ENCODE measurements at regions not wholly inside any gene's neighbourhood (a gene's known extent, or its start where the extent isn't known, plus 50 kb on each side); places are given as distances from the start of the nearest gene placed in this dataset.

DNA sequence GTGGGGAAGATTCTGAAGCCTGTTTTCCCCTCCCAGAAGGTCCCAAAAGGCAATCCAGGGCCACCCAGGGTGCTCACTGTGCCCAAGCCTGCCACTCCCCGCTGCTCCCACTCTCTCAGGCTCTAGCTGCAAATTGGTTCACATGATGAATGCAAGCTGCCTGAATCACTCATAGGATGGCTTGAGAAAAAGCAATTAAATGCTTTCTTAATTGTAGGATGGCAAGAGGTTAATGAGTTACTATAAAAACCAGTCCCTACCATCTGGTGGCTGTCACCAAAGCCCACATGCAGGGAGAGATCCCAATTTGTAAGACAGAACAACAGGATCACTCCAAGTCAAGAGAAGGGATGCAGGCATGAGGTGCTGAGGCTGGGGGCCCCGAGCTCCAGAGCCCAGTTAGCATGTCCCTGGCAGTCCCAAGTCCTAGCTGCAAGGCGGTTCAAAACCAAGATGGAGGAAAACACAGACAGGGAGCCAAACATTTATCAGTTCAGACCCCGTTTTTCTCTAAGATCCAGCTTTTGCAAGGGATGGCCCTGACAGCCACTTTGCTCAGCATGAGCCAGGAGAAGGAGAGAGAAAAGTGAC, 207.1 kb downstream of the UACA start:
- no peak for DNase-seq (ENCODE audit: low read depth)

DNA sequence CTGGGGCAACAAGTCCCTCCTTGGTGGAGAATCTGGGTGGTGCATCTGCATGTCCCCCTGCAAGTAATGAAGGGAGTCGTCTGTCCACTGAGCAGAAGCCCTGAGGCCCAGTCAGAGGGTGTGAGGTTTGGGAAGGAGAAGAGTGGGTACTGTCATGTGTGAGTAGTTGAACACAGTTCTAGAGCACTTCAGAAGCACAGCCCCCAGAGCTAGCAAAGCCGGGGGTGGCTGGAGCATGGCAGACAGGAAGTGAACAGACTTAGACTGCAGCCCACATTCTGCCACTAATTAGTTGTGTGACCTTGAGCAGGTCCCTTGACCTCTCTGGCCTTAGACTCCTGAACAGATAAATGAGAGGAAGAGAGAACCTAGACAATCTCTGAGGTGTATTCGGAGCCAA, 207.6 kb downstream of the UACA start:
- DNase-seq (ENCODE audit: low read depth) = no peak

DNA sequence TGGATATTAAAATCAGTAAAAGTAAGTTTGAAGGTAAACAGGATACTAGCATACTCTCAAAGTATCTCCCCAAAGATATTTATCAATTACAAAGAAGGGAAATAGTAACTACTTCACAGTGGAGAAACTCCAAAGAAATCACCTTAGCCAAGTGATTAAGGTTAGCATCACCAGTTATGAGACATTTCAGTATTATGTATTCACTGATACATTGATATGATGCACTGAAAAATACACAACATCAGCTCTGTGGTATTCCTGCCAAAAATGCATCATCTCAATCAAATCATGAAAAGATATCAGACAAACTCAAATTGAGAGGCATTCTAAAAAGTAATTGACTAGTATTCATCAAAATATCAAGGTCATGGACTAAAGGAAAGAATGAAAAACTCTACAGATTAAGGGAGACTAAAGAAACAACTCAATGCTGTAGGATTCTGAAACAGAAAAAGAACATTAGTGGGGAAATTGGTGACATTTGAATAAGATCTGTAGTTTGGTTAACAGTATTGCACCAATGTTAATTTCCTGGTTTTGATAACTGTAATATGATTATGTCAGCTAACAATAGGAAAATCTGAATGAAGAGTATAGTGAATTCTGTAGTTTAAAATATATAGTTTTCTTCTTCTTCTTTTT, 215.4 kb downstream of the UACA start:
- no peak for DNase-seq (ENCODE audit: low read depth)

DNA sequence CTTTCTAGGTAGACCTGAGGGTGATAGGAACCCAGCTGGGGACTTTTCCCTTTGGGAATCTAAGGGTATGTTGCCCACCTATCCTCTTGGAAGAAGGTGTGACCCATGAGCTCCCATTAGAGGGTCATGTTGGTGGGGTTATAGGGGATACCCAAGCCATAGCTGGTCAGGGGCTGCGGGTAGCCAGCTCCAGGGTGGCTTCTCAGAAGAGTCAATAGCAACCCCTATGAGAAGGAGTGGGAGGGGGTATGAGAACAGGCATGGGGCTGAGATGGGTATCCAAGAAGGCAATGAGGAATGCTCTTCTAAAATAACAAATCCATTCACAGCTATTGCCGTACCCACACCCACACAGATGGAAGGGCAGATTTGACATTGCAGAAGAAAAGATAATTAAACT, 217.8 kb downstream of the UACA start:
- DNase-seq (ENCODE audit: low read depth) = no peak

DNA sequence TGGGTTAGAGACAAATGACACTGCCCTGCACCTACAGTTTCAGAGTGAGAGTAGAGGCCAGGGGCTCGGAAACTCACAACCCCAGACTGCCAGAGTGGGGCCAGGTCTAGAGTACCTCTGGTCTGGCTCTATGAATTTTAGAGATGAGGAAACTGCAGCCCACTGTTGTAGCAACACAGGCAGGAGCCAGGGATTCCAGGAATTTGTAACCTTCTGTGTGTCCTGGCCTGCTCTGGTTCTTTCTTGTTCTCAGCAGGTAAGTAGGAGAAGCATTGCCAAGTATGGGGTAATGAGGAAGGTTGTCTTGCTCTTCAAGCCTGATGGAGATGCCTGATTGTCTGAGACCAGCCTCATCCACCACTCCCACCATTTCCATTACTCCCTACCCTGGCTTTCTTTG, 221.8 kb downstream of the UACA start:
- no peak for DNase-seq (ENCODE audit: low read depth)

DNA sequence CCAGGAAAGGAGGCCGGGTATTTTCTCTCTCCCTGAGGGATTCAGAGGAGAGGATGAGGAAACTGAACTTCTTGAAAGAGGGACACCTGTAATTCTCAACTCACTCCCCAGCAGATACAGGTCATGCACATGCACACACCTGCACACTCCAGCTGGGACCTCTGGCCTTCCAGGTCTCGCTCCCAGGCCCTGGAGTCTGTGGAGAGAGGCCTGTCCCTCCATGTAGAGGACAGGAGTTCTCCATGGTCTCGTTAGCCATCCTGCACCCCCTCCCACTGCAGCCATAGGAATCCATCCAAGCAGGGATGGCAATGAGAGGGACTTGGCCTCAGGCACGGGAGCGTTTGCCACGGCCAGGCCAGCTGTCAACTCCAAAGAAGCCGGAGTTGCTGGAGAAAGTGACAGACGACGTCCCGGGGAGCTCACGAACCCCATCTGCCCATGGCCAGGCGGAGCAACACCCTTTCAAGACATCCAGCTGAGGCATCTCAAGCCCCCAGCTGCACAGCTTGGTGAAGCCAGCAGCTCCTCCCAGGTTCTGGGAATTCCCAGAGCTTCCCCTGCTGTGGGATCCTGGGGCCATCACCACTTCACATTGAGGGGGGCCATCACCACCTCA, 223.3 kb downstream of the UACA start:
- DNase-seq (ENCODE audit: low read depth) = no peak

DNA sequence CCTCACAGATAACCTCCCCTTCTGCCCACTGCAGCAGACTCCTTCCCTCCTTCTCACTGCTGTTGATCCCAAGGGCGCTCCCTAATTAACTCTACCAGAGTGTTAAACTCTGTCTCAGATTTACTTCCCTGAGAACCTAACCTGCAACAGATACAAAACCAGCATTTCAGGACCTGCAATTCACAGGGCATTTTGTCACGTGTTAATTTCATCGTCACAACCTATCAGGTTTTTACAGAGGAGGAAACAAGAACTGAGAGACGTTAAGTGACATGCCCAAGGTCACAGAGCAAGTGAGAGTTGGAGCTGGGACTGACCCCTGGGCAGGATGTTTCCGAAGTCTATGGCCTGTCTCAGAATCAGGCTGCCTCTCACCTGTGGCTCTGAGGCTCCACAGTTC, 223.9 kb downstream of the UACA start:
- no peak for DNase-seq (ENCODE audit: low read depth)

DNA sequence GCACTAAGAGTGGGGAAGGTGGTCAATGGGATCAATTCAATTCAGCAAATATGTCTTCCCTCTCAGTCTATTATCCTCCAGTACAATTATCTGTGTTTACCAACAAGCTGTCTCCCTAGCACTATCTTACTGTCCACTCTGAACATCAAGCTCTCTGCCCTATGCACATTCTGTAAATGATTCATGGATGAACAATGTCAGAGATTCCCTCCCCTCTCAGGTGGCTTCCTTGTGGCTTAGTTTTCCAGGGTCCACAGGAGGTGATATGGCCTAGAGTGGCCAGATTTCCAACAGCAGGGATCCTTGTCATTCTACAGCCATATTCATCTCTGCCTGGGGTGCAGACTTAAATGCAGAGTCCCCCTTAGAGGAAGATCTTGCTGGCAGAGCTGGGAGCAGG, 225.1 kb downstream of the UACA start:
- no peak for DNase-seq (ENCODE audit: low read depth)

DNA sequence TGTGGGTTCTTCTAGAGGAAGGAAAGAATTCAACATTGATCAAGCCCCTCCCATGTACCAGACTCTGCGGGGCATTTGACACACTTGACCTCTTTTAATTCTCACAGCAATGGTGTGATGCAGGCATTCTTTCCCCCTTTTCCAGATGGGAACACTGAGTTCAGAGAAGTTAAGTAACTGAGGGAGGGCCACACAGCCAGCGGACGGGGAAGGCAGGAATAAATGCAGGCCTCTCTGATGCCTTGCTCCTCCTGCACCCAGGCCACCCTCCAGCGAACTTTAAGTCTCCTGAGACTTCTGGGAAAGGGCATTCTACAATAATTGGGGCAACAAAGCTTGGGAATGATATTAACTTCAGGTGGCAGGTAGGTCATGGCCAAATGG, 227.4 kb downstream of the UACA start:
- no peak for DNase-seq (ENCODE audit: low read depth)

DNA sequence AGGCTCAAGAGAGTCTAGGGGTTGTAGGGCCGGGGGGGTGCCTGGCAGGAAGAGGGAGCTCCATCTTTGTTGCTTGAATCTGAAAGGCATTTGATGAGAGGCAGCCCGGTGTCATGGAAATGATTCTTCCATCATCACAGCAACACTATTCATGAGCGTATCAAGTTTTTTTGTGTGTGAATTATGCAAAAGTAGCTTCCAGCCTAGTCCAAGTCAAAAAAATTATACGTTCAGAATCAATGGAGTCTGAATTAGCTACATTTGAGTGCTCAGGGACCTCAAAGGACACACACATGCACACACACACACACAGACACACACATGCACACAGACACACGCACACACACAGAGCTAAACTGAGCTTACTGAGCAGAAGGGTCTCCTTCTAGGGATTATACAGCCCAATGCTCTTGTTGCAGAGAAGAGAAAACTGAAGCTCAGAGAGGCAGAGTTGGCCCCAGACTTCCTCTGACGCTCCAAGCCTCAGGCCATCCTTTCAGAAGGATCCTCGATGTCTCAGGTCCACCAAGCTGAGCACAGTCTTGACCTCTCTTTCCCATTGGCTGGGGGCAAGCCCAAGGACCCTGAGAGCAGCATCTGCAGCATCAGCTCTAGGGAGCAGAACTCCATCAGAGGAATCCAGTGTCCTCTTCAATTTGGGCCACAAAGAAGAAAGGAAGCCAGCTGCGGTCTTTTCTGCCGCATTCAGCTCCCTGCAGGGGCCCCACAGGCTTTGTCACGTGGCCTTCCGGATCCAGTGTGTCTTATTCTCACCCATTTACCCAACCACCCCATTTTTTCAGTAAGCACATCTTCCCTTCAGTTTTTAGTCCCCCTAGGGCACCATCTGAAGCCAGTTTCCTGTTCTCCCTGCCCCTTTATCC, 228.0 kb downstream of the UACA start:
- no peak for DNase-seq (ENCODE audit: low read depth)

DNA sequence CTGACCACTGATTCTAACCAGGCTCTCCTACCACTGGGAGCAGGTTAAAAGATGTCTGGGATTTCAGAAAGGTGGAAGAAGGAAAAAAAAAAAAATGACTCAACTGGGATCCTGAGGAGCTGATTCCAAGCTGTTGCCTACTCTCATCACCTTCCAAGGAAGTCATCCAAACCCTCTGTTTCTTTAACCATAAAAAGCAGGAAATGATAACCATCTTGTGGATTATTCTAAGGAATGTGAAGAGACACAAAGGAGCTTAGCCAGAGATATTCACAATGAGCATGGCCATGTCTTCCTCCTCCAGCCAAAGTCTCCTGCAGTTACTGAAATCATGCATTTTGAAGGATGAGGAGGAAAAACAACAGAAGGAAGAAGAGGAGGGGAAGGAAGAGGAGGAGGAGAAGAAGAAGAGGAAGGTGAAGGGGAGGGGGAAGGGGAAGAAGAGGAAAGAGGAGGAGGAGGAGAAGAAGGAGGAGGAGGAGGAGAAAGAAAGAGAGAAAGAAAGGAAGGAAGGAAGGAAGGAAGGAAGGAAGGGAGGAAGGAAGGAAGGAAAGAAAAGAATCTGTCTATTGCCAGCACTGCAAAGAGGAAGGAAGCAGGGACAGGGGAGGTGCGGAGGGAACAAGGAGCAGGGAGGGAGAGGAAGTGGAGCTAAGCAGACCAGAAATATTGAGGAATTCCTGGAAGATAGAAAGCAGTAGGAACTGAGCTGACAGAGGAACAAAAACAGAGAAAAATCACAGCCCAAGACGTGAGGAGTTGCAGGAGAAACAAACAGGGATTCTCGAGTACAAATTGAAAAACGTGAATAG, 229.2 kb downstream of the UACA start:
- no peak for DNase-seq (ENCODE audit: low read depth)

DNA sequence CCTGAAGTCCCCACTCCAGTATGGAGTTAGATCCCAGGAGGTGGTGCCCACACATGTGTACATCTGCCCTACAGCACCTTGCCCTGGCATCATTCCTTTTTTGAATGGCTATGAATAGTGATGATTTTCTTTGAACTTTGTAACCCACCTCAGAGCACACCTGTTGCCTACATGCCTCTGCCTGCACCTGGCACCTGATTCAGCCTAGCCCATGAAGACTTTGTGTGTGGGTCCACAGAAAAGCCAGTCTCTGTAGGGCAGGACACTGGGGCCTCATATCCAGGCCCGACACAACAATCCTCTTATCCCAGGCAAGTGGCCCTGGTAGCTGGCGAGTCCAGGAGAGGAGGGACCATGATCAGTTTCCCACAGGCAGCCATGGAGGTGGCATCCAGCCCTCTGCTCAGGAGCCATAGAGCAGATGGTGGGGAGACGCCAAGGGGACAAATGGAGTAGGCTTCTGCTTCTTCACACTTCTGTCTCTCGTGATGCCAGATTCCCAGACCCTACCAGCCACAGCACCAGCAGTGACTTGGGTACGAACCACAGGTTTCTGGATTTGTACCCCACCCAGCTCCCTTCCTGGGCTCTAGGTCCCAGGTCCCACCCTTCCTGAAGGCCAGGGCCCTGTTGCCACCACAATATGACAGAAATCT, 230.7 kb downstream of the UACA start:
- DNase-seq (ENCODE audit: low read depth) = no peak

DNA sequence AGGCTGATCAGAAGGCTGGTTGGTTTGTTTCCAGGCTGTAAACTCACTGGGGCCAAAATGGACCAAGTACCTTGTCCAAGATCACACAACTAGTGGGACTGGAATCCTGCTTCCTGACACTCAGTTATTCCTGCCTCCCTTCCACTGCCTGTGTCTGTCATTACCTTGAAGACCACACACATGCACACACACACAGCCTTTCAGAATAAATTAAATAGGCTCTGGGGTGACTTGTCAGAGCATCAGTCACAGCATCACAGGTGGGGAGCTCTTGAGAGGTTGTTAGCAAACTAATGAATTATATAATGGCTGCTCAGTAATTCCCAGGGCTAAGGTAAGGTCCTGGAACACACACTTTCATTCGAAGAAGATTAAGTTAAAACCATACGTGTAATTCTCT, 231.8 kb downstream of the UACA start:
- no peak for DNase-seq (ENCODE audit: low read depth)

DNA sequence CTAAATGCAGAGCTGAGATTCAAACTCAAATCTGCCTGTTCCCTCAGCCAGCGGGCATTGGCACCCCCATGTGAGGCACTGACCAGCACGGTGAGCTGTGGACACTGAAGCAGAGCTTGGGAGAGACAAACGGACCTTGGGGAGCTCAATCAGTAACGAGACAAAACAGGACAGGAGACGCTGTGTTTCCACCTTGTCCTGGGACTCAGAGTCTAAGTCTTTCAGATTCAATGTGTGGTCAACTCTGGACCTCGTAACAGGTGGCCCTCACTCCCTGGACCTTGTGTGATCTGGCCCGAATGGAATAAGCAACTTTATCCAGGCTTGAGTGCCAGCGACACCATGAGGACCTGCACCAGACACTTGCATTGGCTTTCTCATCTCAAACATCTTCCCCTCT, 232.5 kb downstream of the UACA start:
- DNase-seq (ENCODE audit: low read depth) = no peak

DNA sequence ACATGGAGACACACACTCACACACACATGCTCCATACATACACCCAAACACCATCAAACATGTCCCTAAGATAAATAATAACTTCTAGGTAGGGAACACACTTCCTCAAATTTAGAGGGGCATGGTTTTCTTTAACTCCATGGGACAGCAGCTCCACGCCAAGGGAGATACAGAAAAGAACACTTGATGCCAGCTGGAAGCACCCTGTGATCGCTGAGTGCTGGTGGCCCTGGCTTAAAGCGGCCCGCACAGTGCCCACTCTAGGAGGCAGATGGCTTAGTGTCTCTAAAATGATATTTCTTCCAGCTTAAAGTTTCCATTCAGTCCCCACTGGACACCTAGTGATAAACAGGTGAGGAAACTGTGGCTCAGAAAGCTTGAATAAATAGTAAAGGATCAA, 232.9 kb downstream of the UACA start:
- no peak for DNase-seq (ENCODE audit: low read depth)

DNA sequence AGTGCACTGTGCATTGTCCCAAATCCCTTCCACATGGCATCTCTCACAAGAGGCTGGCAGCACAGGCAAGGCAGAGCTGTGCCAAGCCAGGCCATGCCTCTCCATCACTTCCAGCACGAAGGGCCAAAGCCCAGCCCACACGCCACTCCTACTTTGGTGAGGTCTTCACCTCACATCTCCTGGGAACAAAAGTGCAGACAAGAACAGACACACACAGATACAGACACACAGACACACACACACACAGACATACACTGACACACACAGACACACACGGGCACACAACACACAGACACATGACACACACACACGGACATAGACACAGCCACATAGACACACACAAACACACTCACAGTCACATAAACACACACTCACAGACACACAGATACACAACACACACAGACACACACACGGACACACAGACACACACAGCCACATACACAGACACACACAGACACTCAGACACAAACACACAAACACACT, 233.3 kb downstream of the UACA start:
- DNase-seq (ENCODE audit: low read depth) = no peak

DNA sequence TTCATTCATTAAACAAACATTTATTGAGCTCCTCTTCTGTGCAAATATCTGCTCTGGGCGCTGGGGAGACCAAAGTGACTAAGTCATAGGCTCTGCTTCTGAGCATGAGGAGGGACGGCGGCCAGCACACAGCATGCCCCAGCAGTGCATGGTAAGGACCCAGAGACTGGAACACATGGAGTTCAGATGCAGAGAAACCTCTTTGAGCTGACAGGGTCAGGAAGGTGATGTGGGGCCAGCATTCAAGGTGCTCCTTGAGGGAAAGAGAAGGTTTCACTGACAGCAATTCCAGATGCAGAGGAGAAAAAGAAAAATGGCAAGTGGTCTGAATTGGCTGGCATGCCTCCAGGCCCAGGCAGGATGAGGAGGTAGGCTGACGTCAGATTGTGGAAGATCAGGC, 234.5 kb downstream of the UACA start:
- DNase-seq (ENCODE audit: low read depth) = no peak

DNA sequence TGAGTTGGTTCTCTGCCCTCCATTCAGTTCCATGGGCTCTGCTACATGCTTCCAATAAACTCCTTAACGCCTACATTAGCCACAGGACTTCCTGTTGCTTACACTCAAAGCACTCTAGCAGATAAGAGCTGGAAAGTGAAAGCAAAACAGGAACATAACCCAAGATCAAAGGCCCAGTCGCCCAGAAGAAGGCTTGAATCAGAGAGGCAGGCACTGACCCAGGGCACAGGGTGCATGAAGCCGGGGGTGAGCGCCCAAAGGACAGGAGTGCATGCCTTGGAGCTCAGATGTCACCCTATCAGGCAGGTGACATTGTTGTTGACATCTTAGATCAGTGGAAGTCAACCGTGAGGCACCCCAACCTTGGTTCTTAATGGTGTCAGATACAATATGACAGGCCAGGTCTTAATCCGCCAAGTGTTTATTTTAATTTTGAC, 235.1 kb downstream of the UACA start:
- DNase-seq (ENCODE audit: low read depth) = no peak

DNA sequence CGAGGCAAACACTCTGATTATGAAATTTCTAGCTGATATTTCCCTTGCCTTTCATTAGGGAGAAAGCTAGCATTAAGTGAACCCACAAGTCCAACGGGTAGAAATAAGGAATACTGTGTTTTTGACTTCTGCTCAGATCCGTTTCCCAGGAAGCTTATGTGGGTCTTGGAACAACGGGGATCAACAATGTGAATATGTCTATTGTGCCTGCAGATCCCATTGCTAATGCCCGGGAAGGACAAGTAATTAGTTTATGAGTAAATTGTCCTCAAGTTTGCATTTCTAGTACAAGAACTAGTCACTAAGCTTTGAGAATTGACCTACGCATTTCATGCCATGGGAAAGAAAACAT, 236.4 kb downstream of the UACA start:
- DNase-seq (ENCODE audit: low read depth) = no peak

DNA sequence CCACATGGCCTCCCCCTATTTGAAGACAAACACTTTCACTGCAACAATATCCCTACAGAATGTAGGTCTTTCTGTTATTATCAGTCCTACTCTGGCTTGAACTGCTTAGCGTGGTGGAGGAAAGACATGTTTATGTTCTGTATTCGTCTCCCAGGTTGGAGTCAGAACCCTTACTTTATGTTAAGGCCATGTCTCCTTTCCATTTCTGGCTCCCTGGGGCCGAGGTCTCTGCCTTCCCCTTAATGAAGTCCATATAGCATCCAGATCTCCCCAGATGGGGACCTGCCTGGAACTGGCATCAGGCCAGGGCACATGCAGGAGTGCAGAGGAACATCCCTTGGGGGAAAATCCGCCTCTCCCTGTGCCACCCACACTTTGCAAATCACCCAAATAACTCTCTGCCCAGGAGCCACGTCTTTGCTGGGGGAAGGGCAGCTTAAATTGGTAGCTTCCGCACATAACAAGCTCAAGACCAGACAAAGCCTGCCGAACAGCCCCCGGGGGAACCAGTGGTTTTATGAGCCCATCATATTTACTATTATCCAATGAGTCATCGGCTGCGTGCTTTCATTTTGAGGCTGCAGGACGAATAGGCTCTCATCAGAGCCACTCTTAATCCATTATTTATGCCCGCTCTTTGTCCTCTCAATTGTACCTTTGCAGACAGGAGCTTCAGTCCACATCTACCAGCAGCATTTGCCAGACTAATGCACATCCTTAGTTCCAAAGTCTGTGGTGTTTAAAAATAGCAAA, 237.0 kb downstream of the UACA start:
- no peak for DNase-seq (ENCODE audit: low read depth)

DNA sequence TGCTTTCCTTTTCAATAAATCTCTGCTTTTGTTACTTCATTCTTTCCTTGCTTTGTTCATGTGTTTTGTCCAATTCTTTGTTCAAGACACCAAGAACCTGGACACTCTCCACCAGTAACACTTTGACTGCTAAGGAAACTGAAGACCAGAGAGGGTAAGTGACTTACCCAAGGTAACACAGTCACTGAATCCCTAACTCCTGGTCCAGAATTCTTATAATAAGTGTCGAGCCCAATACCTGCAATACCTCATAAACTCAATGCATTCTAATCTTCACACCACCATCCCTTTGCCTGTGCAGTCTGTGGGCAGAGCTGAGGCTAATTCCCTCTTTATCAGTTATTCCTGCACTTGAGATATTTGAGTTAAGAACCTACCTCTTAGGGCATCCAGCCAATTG, 237.8 kb downstream of the UACA start:
- no peak for DNase-seq (ENCODE audit: low read depth)
